GM19023 (cell line): ENCODE measurements at regions not wholly inside any gene's neighbourhood (a gene's known extent, or its start where the extent isn't known, plus 50 kb on each side); places are given as distances from the start of the nearest gene placed in this dataset.

Experiments
- ATAC-seq: cut with Tn5 transposase; IDR thresholded peaks from one replicate; pipeline ENCODE4 v1.9.1; 2021; ENCODE audit warnings: mild to moderate bottlenecking, moderate library complexity; ENCODE audit not compliant: unreplicated experiment

DNA sequence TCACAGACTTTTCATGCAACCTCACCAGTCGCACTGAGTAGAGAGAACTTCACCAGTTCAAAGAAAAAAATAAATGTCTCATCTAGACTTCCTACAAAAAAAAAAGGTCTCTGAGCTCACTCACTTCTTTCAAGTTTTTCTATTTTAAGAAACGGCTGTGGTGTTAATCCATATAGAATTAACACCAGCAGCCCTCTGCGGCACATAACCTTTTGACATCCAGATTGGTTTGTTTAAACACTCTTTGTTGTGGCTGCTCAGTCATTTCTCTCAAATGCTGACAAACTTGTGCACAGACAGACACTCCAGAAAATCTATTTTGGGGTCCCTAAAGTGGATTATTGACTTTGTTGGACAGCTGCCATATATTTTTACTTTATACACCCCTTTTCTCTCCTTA lies 874.9 kb downstream of the EFNB2 start:
- no peak for ATAC-seq

DNA sequence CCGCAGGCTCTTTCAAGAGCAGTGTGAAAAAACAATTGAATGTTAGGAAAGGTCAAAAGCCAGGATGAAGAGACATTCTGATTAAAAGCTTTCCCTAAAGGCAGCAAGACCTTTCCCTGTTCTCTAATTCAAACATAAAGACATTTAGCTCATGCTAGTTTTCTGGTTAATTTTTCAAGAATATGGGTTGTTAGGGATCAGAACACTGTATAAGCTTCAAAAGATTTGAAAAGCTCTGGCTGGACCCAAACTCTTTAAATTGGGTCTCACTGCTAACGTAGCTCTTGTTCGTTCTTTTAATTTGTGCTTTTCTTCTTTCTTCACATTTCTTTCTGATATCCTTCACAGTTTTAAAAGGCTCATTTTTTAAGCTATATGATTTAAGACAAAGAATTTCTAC lies 877.0 kb downstream of the EFNB2 start:
- no peak for ATAC-seq

DNA sequence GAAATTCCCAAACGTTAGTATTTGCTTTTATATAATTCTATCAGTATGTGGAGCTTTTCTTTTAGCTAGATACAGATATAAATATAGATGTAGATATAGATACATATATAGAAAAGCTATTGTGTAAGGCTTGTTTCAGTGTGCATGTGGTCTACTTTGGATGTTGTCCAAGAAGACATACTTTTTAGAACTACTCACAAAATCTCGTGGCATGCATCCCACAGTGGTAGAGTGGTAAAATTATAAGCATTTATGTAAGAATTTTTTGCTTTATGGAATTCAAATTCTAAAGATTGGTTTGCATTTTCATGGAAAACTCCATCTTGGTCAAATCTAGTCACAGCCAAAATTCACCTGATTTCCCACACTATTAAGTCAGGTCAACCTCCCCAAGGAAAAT lies 880.4 kb downstream of the EFNB2 start:
- ATAC-seq = no peak

DNA sequence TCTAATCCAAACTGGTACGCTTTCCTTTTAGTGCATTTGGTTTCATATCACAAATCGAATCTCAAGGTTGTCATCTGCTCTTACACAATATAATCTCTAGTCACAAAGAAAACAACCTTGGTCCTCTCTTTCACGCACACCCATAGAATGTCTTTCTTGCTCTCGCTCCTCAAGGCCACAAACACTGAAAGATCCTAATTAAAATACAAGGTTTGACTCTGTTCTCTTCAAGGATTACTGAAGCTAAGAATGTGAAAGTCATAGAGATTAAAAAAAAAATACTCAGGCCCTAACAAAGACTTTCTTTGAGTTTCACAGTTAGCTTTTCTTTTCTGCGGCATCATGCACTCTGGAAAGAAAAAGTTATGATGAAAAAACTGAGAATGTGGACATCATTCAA lies 891.5 kb downstream of the EFNB2 start:
- ATAC-seq = no peak

DNA sequence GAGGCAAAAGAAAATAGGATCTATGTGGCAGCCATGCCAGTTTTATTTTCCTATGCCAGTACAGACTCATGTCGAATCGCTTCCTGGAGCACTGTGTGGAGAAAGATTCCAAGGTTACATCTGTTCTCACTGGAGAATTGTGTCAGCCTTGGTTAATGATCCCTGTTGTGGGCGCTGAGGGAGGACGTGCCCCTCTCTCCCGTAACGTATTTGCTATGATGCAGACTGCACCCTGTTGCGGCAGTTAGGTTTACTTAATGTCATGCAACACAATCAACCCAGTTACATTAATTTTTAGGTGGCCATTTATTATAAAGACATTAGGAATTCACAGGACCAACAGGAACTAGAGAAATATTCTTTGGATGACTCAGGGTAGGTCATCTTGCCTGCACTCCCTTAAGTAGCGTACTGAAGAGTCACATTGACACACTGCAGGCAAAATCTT lies 892.9 kb downstream of the EFNB2 start:
- ATAC-seq = no peak

DNA sequence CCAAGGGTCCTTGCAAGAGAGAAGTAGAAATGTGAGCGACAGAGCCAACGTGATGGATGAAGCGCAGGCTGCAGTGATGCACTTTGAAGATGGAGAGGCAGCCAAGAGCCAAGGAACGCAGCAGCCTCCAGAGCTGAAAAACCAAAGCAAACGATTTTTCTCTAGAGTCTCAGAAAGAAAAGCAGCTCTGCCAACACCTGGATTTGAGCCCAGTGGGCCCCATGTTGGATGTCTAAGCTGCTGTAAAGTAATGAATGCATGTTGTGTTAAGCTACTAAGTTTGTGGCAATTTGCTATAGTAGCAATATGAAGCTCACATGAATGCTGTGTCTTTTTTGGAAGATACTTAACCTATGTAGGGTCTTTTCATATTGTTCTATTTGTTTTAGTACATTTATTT lies 894.3 kb downstream of the EFNB2 start:
- no peak for ATAC-seq

DNA sequence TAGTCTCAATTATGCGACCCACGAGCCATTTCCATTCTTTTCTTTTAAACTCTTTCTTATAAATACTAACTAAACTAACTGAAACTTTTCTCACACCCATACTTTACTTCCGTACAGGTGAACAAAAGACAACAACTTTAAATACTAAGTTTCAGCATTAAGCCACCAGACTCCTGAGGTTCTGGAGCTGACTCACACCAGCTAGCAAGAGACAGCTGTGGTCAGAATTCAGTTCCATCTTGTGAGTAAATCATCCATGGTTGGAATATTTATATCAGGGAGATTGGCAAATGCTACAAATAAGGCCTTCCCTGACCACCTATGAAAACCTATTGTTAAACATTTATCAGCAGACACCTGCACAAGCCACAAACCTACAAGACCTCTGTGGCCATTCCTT lies 897.0 kb downstream of the EFNB2 start:
- no peak for ATAC-seq

DNA sequence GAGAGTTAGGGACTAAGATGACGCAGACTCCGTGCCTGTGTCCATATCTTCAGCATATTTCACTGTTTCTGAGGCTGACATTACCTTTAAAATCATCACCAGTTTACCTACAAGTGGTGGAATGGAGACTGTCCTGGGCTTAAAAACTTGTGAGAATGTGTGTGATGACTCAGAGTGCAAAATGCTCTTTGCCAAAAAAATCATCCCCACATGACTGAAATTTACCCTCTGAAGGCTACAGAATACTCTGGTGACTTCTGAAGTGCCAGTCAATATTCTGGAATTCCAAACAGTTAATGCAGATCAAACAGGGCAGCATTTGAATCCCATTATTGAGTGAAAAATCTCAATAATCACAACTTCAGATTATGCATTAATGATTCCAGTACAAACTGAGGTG lies 901.4 kb downstream of the EFNB2 start:
- no peak for ATAC-seq

DNA sequence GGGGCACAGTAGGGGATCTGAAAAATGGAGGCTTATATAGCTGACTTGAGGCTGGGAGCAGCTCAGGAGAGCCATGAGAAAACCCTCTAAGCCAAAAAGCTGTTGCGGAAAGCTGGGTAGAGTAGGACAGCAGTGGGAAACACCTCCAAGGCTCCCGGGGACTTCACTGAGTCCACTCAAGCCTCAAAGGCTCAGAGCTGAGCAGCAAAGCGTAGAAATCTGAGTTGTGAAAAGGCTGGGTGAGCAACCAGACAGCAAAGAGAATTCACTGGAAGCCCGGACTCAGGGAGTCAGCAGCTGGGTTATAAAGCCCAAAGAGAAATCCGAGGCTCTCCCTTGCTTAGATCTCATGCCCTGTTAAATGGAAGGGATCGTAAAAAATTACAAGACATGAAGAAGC lies 905.0 kb downstream of the EFNB2 start:
- ATAC-seq = no peak

DNA sequence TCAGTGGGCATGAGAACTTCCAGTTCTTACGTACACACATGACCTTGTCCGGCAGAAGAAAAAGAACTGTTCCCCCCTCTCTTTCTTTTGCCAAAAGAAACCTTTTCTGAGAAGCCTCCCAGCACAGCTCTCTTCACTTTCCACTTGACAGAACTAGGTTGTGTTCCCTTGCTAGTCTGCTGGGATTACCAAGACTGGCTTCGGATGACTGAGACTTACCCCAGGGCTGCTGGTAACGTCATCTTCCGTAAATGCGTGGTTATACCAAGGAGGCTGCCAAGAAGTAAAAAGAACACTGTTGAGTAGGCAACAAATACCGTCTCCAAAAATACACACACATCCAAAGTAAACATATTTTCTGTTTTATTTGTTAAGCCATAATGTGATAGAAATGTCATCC lies 908.2 kb downstream of the EFNB2 start:
- no peak for ATAC-seq

DNA sequence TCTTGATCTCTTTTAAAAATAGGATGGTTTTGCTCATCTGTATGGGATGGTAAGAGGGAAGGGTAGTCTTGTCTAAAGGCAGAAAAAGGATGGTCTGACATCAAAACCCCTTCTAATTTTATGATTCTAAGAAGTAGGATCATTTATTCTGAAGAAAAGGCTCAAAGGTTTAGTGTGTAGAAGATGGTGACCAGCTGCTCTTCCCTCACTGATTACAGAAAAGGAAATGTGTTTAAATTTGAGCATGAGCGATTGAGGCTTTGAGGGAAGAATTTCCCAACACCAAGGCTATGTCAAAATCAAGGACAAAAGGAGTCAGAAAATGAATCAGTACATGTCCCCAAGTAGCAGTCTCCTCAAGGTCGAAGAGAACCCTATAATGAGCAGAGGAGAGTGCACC lies 909.8 kb downstream of the EFNB2 start:
- ATAC-seq = no peak

DNA sequence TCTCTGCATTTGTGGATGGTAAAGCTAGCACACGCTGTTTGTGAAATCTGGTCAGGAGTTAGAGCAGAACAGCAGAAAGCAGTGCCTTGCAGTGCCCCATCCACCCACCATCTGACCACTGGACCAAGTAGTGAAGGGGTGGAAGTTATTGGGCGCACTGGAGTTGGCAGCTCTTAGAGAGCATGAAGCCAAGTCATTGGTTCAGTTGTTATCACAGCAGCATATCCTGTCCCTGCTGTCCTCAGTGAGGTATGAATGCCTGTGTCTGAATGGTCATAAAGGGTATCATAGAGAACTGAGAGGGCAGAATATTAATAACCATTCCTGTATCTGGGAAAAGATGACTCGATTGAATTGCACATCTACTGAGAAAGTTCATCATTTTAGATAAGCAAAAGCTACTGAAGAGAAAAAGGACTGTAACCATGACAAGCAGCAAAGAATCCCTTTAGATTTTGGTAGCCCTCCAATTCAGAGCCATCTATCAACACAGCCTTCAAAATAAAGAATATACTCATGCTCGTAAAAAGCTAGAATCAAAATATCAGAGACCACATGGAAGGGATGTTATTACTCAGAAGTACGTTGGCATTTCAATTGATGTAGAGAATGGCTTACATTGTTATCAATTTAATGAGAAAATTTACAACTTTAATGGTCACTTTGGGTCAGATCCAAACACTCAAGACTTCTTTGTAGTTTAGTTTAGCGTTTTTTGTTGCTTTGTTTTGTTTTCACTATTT lies 919.0 kb downstream of the EFNB2 start:
- ATAC-seq = no peak

DNA sequence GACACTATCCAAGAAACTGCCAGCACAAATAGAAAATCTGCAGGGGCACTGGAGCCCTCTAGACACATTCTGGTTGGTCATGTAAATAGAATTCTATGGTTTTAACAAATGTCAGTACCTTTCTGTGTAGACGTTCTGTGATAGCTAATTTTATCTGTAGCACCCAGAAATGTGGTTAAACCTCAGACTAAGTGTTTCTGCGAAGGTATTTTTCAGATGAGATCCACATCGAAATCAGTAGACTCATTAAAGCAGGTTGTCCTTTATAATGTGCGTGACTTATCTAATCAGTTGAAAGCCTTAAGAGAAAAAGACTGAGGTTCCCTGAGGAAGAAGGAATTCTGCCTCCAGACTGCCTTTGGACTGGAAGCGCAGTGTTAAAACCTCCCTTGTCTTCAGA lies 922.9 kb downstream of the EFNB2 start:
- ATAC-seq = no peak

DNA sequence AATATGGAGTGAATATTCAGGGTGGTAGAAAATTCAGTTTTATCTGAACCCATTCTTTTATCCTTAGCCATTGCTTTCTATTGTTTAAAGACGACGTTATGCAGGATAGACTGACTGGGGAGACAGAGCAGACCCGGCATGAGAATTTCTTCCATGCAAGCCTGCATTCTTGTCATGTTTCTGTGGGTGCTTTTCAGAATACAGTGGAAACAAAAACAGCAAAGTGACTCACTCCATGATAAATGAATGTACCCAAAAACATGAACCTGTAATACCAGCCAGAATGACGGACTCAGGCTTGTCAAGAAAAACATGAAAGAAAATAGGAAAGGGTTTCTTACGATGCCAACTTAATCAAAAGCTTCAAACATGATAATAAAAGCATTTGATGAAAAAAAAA lies 924.0 kb downstream of the EFNB2 start:
- no peak for ATAC-seq

DNA sequence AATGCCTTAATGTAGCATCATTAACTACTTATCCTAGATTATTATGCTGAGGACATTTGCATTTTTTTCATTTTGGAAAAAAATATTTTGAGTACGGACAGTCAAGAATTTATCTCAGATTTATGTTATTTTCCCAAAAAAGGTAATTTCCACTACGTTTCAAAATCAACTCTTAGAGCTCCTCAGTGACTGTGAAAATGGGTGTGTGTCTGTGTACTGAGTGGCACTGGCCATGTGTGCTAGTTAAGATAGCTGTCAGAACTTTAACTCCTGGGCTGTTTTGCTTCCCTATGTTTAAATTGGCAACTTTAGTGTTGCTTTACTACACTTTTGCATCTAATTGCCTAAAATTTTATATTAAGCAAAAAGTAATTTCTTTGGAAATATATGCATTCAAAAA lies 927.4 kb downstream of the EFNB2 start:
- no peak for ATAC-seq

DNA sequence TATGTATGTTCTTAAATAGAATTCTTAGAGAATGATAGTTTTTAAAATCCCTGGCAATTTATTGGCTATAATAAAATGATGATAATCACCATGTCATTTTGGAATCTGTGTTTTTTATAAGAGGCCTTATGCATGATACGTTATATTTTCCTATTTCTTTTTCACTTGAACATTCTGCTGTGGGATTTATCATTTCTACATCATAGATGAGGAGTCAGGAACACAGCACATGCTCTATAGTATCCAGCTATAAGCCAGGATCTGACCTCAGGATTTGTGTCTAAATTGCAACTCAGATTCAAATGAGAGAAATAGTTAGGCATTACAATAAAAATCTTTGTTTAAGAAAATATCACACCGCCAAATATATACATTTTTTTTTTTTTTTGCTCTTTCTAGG lies 928.0 kb downstream of the EFNB2 start:
- ATAC-seq = no peak

DNA sequence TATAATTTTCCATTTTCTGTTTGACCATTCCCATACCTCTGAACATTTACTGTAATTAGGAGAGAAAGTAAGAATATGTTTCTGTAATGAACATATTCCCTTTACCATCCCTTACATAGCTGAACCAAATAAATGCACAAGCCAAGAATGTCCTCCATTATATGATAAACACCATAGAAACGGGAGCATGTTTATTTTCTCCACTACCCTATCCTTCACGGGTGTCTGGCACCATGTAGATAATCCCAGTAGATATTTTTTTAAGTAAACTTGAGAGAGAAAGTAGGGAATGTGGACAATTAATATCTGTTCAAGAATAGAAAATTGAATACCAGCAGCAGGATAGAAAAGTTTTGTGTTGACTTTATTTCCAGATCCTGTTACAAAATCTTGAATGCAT lies 928.4 kb downstream of the EFNB2 start:
- no peak for ATAC-seq

DNA sequence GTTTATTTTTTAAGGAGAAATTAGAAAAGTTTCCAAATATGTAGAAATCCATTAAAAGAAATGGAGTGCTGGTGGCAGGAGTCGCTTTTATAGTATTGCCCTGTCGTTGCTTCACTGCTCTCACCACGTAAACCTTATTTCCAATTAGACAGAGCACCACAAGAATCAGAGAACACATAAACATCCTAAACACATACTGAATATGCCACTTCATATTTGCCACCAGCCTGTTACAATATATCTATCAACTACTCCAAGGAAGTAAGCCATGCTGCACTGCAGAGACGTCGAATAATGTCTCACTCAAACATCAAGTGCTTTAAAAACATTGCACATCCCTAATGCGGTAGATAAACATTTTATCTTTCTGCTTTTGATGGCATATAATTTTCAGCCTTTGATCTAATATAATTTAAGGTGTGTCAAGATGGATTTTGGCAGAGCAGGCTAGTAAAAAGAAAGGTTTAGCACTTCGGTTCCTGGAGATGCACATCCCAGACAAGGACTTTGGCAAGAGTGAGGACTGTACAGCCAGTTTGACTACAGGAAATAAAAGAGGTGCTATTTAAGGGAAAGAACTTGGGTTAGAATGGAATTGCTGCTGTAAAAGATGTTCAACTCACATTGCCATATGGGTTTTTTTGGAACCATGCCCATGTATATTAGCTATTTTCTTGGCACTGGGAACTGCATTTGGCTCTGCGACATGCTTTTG lies 932.3 kb downstream of the EFNB2 start:
- ATAC-seq = no peak

DNA sequence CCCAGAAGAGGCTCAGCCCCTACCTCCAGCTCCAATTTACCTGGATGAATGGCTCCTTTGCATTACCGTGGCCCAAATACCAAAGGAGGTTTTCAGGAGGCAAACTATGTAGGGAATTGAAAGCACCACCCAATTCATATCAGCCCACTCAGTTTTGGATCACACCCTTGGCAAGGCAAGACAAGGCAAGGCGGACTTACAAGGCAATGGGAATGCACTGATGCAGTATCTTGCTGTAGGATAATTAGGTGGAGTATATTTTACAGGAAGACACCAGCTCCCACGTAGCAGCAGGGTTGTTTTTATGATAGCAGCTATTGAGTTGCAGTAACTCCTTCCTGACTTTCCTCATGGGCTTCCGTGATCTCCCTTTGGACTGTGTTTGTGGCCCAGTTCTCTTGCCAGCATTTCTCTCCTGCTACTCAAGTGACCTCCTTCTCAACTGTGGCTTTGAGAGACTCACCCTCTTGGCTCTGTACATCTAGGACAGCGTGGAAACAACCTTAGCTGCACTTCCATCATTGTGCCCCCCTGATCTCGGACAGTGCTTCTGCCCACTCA lies 935.9 kb downstream of the EFNB2 start:
- ATAC-seq = no peak

DNA sequence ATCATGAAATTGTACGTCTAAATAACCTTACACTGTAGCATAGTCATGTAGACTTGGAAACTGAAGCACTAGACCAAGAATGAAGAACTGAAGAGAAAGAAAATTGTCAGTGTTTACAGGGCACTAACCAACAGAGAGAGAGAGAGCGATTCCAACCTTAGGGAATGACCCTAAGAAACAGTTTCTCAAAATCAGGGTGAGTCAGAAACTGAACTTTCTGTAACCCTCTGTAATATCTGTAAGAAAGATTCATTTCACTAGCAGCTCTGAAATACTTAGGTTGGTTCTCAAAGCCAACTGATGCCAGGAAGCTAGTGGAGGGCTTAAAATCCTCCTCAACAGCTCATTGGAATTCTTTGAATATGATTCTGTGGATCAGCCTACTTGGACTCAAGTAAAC lies 936.9 kb downstream of the EFNB2 start:
- ATAC-seq = no peak

DNA sequence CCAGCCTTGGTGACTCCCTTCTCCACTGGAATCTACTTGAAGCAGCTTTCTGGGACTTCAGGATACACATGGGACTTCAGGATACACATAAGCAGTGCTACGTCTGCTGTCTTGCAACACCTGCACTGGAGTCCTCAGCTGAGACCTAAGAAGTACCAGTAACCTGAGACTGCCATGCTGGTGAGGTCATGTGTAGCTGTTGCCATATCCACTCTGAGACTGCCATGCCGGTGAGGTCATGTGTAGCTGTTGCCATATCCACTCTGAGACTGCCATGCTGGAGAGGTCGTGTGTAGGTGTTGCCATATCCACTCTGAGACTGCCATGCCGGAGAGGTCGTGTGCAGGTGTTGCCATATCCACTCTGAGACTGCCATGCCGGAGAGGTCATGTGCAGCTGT lies 937.9 kb downstream of the EFNB2 start:
- ATAC-seq = no peak

DNA sequence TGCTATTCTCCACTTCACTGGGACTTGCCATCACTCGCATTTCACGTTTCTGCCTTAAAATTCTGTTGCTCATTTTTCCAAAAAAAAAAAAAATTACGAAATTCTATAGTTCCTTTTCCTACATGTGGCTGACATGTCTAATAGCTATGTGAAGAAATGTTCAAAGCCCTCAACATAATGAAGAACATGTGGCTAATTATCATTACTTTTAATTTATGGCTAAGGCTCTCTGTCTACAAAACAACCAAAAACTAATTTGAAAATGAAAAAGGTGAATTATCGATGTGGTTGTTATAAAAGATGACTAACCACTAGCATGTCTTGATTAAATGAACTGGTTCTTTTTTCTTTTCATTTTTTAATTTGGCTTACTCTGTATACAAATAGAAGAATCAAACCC lies 940.0 kb downstream of the EFNB2 start:
- ATAC-seq = no peak
